COLO829 (cell line): ENCODE measurements at regions not wholly inside any gene's neighbourhood (a gene's known extent, or its start where the extent isn't known, plus 50 kb on each side); places are given as distances from the start of the nearest gene placed in this dataset.
"Not testable (repeated sequence)": the region's sequence is repeated elsewhere in the genome, so short reads cannot be mapped to it uniquely, and the experiment has no call there.

Experiments
- DNase-seq: peaks from one replicate; pipeline ENCODE4 v3.0.0; 2012; ENCODE audit warnings: low spot score

DNA sequence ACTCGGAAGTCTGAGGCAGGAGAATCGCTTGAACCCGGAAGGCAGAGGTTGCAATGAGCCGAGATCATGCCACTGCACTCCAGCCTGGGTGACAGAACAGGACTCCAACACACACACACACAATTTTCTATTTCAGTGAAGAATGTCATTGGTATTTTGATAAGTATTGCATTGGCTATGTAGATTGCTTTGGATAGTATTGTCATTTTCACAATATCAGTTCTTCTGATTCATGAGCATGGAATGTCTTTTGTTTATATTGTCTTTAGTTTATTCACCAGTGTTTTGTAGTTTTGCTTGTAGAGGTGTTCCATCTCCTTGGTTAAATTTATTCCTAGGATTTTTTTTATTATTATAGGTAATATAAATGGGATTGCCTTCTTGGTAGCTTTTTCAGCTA lies 693.4 kb upstream of the SYT4 start:
- no peak for DNase-seq

DNA sequence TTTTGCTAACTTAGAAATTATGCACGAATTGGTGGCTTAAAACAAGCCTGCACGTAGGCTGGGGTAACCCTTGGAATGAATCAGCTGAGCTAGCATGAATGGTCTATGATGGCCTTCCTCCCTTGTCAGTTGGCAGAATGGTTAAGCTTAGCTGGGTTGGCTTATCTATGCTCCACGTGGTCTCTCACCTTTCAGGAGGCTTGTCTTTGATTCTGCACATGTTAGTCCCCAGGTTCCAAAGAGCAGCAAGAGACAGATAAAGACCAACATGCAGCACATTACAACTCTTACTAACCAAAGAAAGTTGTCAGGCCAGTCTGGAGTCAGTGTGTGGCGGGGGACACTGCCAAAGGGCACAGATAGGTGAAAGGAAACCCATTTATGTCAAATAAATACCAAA lies 700.9 kb upstream of the SYT4 start:
- DNase-seq = no peak

DNA sequence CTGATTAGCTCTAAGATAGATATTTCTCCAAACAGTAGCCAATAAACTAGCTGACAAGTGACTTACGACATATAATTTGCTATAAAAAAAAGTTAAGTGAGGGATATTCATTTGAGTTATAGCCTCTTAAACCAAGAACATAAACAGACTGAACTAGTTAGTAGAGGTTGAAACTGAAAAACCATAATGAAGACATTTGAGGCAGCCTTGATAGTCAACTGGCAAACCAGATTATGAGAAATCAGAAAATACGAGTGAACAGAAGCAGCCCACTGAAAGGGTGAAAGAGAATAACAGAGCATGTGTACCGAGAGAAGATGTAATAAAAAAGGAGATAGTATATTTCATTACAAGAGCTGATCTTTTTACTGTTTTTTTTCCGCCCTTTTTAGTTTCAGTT lies 698.1 kb upstream of the SETBP1 start:
- DNase-seq = no peak

- DNase-seq = not testable (repeated sequence)
These were observed 693.6 kb upstream of the SETBP1 start for GRCh38 chr18:43987061-43987460.

- no peak for DNase-seq
These were observed 687.9 kb upstream of the SETBP1 start for GRCh38 chr18:43992741-43993140.

GRCh38 chr18:43994381-43994780 lies 686.3 kb upstream of the SETBP1 start:
- no peak for DNase-seq

GRCh38 chr18:44013871-44014270 lies 666.8 kb upstream of the SETBP1 start:
- no peak for DNase-seq

DNA sequence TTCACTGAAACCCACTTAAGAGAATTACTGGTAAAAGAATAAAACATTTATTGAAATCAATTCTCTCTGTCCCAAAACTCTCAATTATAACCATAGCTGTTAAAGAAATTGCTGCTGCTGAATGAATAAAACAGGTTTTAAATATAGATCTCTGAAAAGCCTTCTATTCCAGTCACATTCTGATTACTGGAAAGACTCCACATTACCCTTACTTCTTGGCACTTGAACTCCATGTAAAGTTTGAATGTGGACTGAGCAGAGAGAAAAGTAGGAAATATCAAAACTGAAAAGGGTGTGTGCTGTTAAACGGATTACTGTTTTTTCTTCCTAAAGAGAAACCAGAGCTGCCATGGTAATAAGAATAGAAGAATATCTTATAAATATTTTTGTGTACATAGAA lies 655.3 kb upstream of the SETBP1 start:
- DNase-seq = no peak

GRCh38 chr18:44028109-44028508 lies 652.6 kb upstream of the SETBP1 start:
- no peak for DNase-seq

- no peak for DNase-seq
These were observed 649.6 kb upstream of the SETBP1 start for GRCh38 chr18:44031063-44031462.

GRCh38 chr18:44033144-44033701 lies 647.5 kb upstream of the SETBP1 start:
- DNase-seq = no peak

- DNase-seq = no peak
These were observed 645.1 kb upstream of the SETBP1 start for GRCh38 chr18:44035554-44035953.

DNA sequence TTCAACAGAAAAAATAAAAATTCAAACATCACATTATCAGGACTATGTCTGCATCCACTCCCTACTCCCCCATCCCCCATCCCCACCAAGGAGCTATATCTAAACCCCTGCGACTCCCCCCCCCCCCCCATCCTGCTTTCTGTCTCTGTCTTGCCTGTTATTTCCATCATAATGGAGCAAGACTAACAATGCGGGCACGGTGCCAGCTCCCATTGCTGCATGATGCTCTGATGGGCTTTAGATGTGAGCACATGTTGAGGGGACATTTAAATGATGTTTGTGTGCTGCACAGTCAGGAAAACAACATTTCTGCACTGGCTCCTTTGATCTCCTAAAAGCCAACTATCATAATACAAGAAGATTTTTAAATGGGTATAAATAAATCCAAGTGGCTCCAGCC lies 644.2 kb upstream of the SETBP1 start:
- no peak for DNase-seq

DNA sequence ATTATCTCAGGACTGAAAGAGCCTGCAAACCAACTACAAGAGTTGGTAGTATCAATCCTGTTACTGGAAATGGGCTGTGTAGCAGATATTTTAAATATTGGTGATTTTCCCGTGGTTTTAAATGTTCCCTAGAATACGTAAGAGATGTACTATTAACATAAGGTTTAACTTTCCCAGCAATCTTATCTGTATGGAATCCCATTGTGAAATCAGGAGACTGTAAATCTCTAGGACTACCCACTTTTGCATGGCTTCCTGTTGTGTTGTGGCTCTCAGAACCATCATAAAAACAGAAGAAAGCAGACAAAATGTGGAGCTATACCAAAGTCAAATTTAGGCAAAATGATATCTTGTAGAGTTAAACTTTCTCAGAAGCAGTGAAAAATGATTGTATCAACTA lies 641.5 kb upstream of the SETBP1 start:
- DNase-seq = no peak

DNA sequence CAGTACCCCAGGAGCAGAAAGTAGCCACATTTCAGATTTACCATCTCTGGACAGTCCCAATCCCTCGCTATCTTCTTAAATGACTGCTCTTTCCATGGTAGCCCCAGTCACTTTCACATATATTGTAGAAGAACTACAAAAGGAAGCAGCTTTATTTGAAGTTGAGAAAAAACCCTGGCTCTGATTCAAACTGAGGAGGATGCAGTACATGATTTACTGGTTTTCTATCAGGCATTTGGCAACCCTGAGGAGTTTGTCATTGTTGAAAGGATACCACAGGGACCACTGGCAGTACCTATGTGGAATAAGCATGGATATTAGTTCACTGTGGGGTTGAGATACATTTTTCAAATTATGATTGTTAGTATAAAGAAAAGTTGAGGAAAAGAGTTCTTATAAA lies 640.9 kb upstream of the SETBP1 start:
- DNase-seq = no peak

- no peak for DNase-seq
These were observed 639.1 kb upstream of the SETBP1 start for GRCh38 chr18:44041553-44041952.

GRCh38 chr18:44041961-44042360 lies 638.7 kb upstream of the SETBP1 start:
- DNase-seq = no peak

GRCh38 chr18:44046376-44046975 lies 634.2 kb upstream of the SETBP1 start:
- no peak for DNase-seq

DNA sequence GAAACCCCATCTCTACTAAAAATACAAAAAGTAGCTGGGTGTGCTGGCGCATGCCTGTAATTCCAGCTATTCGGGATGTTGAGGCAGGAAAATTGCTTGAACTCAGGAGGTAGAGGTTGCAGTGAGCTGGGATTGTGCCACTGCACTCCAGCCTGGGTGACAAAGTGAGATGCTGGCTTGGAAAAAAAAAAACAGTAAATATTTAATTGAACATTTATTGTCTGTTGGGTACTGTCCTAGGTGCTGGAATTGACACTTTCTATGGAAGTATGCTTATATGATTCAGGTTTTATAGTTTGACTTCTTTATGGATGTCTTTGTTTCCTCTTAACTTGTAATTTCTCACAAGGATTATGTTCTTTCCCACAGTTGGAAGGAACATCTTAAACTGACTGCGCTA lies 633.1 kb upstream of the SETBP1 start:
- no peak for DNase-seq

- DNase-seq = no peak
These were observed 632.3 kb upstream of the SETBP1 start for GRCh38 chr18:44048435-44048834.

- DNase-seq = no peak
These were observed 631.8 kb upstream of the SETBP1 start for GRCh38 chr18:44048846-44049245.

DNA sequence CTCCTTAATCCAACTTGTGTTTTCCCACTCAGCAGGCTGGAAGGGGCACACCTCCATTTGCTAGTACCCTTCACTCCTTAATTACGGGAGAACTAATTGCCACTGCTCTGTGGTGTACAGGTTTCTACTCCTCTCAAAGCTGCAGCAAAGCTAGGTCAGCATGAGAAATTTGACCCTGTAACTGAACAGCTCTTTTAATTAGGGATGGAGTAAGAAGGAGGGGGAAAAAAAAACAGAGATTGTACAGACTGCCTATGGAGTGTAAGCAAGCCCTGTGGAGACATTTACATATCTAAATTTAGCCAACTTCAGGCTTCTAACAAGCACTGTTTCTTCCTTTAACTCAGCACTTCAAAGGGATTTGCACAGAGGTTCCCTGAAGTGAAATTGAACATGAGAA lies 629.7 kb upstream of the SETBP1 start:
- peak; percentile 19 for DNase-seq

- no peak for DNase-seq
These were observed 626.2 kb upstream of the SETBP1 start for GRCh38 chr18:44054514-44054913.

- DNase-seq = no peak
These were observed 620.5 kb upstream of the SETBP1 start for GRCh38 chr18:44060197-44060596.

- no peak for DNase-seq
These were observed 619.2 kb upstream of the SETBP1 start for GRCh38 chr18:44061438-44061837.
